Activated CD8-positive, alpha-beta memory T cell treated with anti-CD3 and anti-CD28 coated beads for 1 hour (primary cell): ENCODE measurements at regions not wholly inside any gene's neighbourhood (a gene's known extent, or its start where the extent isn't known, plus 50 kb on each side); places are given as distances from the start of the nearest gene placed in this dataset.

Source experiments
- DNase-seq, 2 donors: peaks; one replicate each; pipeline ENCODE4 v3.0.0-alpha.2; 2020; ENCODE audit warnings: low read depth in 1 of 2; ENCODE audit errors: extremely low read depth in 1 of 2

GRCh38 chr16:65991149-65991701 lies 375.3 kb upstream of the CDH5 start:
- DNase-seq, result no peak

GRCh38 chr16:65989861-65990604 lies 376.5 kb upstream of the CDH5 start:
- DNase-seq, result no peak

GRCh38 chr16:65988024-65988595 lies 378.4 kb upstream of the CDH5 start:
- no peak for DNase-seq

- no peak for DNase-seq
These were observed 382.2 kb upstream of the CDH5 start for GRCh38 chr16:65984296-65984695.

- no peak for DNase-seq
These were observed 385.4 kb upstream of the CDH5 start for GRCh38 chr16:65981057-65981456.

GRCh38 chr16:65975049-65975708 lies 391.3 kb upstream of the CDH5 start:
- DNase-seq, result no peak

GRCh38 chr16:65967376-65967775 lies 399.1 kb upstream of the CDH5 start:
- no peak for DNase-seq

GRCh38 chr16:65965628-65966027 lies 400.9 kb upstream of the CDH5 start:
- no peak for DNase-seq

- no peak for DNase-seq
These were observed 401.7 kb upstream of the CDH5 start for GRCh38 chr16:65964752-65965151.

GRCh38 chr16:65961476-65962143 lies 404.9 kb upstream of the CDH5 start:
- DNase-seq, result no peak

- no peak for DNase-seq
These were observed 406.5 kb upstream of the CDH5 start for GRCh38 chr16:65959983-65960382.

- no peak for DNase-seq
These were observed 408.4 kb upstream of the CDH5 start for GRCh38 chr16:65958086-65958485.

GRCh38 chr16:65956100-65956499 lies 410.4 kb upstream of the CDH5 start:
- no peak for DNase-seq

GRCh38 chr16:65954446-65954845 lies 412.0 kb upstream of the CDH5 start:
- DNase-seq, result no peak

- DNase-seq, result no peak
These were observed 416.3 kb upstream of the CDH5 start for GRCh38 chr16:65950211-65950610.

- DNase-seq, result no peak
These were observed 418.1 kb upstream of the CDH5 start for GRCh38 chr16:65948361-65948760.

GRCh38 chr16:65947951-65948350 lies 418.5 kb upstream of the CDH5 start:
- DNase-seq, result no peak

- no peak for DNase-seq
These were observed 421.0 kb upstream of the CDH5 start for GRCh38 chr16:65945493-65945892.

GRCh38 chr16:65944361-65944760 lies 422.1 kb upstream of the CDH5 start:
- DNase-seq, result no peak

- DNase-seq, result no peak
These were observed 425.8 kb upstream of the CDH5 start for GRCh38 chr16:65940711-65941110.

GRCh38 chr16:65938083-65938482 lies 428.4 kb upstream of the CDH5 start:
- no peak for DNase-seq
